ENCODE measurements at regions not wholly inside any gene's neighbourhood (a gene's known extent, or its start where the extent isn't known, plus 50 kb on each side); places are given as distances from the start of the nearest gene placed in this dataset.
"Not testable (repeated sequence)": the region's sequence is repeated elsewhere in the genome, so short reads cannot be mapped to it uniquely, and the experiment has no call there.

GRCh38 chr2:16066261-16067036 is 126.1 kb downstream of the MYCN start:
- Mint-ChIP-seq H3K9me3 (peaks cover 24% of the 10 kb centered on the region), H3K36me3 (ENCODE audit: low read depth) (peaks cover 5% of the 10 kb centered on the region), H3K4me1 (no peaks in the 10 kb centered on the region), H3K27me3 (no peaks in the 10 kb centered on the region), H3K4me3 (no peak overlapping the region), H3K27ac (no peak overlapping the region)
- ATAC-seq (no peak), DNase-seq (no peak)

GRCh38 chr2:16065272-16066069 is 125.1 kb downstream of the MYCN start:
- H3K27ac Mint-ChIP-seq; ATAC-seq; H3K27me3 Mint-ChIP-seq; H3K36me3 Mint-ChIP-seq (ENCODE audit: low read depth); H3K4me3 Mint-ChIP-seq; H3K4me1 Mint-ChIP-seq; DNase-seq: not testable (repeated sequence)
- peaks cover 28% of the 10 kb centered on the region for H3K9me3 Mint-ChIP-seq

DNA sequence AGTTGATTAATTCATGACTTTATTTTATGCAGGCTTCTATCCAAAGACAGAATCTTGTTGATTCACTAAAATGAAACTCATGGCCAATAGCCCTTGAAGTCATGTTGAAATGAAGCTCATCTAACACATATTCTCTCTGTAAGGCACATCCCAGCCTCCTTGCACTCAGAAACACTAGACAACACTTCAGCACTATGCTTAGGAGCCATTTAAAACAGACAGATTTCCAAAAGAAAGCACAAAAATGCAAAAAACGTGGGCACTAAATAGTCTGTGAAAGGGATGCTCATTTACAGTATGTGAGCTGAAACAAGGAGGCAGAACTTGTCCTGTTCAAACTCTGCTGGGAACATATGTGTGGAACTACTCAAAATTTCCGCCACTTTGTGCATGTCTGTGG is 124.4 kb downstream of the MYCN start:
- Mint-ChIP-seq H3K36me3 (ENCODE audit: low read depth) (peaks cover 5% of the 10 kb centered on the region), H3K4me1 (no peaks in the 10 kb centered on the region), H3K4me3 (no peak overlapping the region), H3K27me3 (no peaks in the 10 kb centered on the region), H3K9me3 (peaks cover 28% of the 10 kb centered on the region), H3K27ac (no peak overlapping the region)
- DNase-seq (no peak), ATAC-seq (no peak)

GRCh38 chr2:16063955-16064633 is 123.7 kb downstream of the MYCN start:
- Mint-ChIP-seq H3K4me1 (no peaks in the 10 kb centered on the region), H3K36me3 (ENCODE audit: low read depth) (peaks cover 5% of the 10 kb centered on the region), H3K27ac (no peak overlapping the region), H3K4me3 (no peak overlapping the region), H3K27me3 (no peaks in the 10 kb centered on the region), H3K9me3 (peaks cover 28% of the 10 kb centered on the region)
- no peak for DNase-seq
- no peak for ATAC-seq

DNA sequence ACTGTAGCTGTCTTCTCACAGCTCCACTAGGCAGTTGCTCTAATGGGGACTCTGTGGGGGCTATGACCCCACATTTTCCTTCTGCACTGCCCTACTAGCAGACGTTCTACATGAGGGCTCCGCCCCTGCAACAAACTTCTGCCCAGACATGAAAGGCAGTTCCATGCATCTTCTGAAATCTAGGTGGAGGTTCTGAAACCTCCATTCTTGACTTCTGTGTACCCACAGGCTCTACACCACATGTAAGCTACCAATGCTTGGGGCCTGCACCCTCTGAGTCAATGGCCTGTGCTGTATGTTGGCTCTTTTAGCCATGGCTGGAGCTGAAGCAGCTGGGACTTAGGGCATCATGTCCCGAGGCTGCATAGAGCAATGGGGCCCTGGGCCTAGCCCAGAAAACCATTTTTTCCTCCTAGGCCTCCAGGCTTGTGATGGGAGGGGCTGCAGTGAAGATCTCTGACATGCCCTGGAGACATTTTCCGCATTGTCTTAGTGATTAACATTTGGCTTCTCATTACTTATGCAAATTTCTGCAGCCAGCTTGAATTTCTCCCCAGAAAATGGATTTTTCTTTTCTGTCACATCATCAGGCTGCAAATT is 123.0 kb downstream of the MYCN start:
- Mint-ChIP-seq H3K36me3 (ENCODE audit: low read depth) (peaks cover 5% of the 10 kb centered on the region), H3K4me1 (no peaks in the 10 kb centered on the region), H3K27ac (no peak overlapping the region), H3K27me3 (no peaks in the 10 kb centered on the region), H3K4me3 (no peak overlapping the region), H3K9me3 (peaks cover 28% of the 10 kb centered on the region)
- DNase-seq (no peak), ATAC-seq (no peak)

GRCh38 chr2:16062471-16063250 is 122.3 kb downstream of the MYCN start:
- no peak for ATAC-seq
- no peak for DNase-seq
- Mint-ChIP-seq H3K9me3 (peaks cover 28% of the 10 kb centered on the region), H3K4me1 (no peaks in the 10 kb centered on the region), H3K4me3 (no peak overlapping the region), H3K27me3 (no peaks in the 10 kb centered on the region), H3K36me3 (ENCODE audit: low read depth) (peaks cover 5% of the 10 kb centered on the region), H3K27ac (no peak overlapping the region)

- Mint-ChIP-seq H3K4me3 (no peak overlapping the region), H3K4me1 (no peaks in the 10 kb centered on the region), H3K9me3 (peaks cover 32% of the 10 kb centered on the region), H3K36me3 (ENCODE audit: low read depth) (peaks cover 5% of the 10 kb centered on the region), H3K27ac (no peak overlapping the region), H3K27me3 (no peaks in the 10 kb centered on the region)
- ATAC-seq (no peak), DNase-seq (no peak)
These were observed 121.3 kb downstream of the MYCN start for GRCh38 chr2:16061441-16062217.

DNA sequence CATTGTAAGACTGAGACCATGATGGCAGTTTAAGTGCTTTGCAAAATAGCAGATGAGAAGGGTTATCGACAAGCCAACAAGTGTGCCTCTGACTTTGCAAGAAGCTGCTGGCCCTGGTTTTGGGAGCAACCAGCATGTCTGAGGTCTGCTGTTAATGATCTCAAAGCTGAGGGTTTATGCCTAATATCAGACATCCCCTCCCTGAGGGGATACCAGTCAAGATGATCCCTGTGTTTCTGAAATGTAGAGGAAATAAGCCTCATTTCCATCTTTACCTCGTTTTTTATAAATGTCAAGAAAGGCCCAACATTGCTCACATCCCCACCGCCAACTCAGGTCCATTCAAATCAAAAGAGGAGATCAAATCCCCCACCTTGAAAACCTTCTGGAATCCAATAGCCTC is 120.6 kb downstream of the MYCN start:
- no peak for DNase-seq
- Mint-ChIP-seq H3K27me3 (no peaks in the 10 kb centered on the region), H3K9me3 (peaks cover 32% of the 10 kb centered on the region), H3K4me1 (no peaks in the 10 kb centered on the region), H3K27ac (no peak overlapping the region), H3K36me3 (ENCODE audit: low read depth) (peaks cover 5% of the 10 kb centered on the region), H3K4me3 (no peak overlapping the region)
- ATAC-seq: no peak

- ATAC-seq: no peak
- H3K4me3 Mint-ChIP-seq: no peak overlapping the region
- no peaks in the 10 kb centered on the region for H3K4me1 Mint-ChIP-seq
- H3K9me3 Mint-ChIP-seq: peaks cover 32% of the 10 kb centered on the region
- no peak overlapping the region for H3K27ac Mint-ChIP-seq
- no peaks in the 10 kb centered on the region for H3K27me3 Mint-ChIP-seq
- no peak for DNase-seq
- H3K36me3 Mint-ChIP-seq (ENCODE audit: low read depth): peaks cover 5% of the 10 kb centered on the region
These were observed 120.0 kb downstream of the MYCN start for GRCh38 chr2:16060125-16060935.

DNA sequence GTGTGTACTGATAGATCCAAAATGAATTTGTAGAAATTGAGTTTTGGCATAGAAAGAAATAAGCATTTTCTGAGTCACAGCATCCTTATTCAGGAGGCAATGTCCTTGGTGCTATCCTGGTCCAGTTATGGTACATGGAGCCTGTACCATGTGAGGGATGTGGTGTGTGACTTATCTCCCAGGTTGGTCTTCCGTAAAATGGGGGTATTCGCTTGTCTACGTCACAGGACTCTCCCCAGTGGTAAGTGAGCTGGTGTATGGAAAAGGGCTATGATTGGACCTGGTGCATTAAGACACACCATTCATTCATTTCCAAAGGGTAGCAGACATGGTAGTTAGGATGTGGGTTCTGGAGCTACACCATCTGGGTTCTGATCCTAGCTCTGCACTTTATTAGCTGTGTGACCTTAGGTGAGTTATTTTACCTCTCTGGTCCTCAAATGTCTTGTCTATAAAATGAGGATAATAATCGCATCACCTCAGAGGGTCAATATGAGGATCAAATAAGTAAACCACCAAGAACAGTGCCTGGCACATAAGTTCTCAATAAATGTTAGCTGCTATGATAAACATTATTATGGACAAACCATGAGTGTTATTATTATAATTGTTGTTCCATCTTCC is 119.2 kb downstream of the MYCN start:
- H3K4me1 Mint-ChIP-seq: no peaks in the 10 kb centered on the region
- no peak overlapping the region for H3K27ac Mint-ChIP-seq
- no peak overlapping the region for H3K4me3 Mint-ChIP-seq
- DNase-seq (no peak), ATAC-seq (no peak)
- peaks cover 5% of the 10 kb centered on the region for H3K36me3 Mint-ChIP-seq (ENCODE audit: low read depth)
- H3K27me3 Mint-ChIP-seq: no peaks in the 10 kb centered on the region
- H3K9me3 Mint-ChIP-seq: peaks cover 27% of the 10 kb centered on the region

DNA sequence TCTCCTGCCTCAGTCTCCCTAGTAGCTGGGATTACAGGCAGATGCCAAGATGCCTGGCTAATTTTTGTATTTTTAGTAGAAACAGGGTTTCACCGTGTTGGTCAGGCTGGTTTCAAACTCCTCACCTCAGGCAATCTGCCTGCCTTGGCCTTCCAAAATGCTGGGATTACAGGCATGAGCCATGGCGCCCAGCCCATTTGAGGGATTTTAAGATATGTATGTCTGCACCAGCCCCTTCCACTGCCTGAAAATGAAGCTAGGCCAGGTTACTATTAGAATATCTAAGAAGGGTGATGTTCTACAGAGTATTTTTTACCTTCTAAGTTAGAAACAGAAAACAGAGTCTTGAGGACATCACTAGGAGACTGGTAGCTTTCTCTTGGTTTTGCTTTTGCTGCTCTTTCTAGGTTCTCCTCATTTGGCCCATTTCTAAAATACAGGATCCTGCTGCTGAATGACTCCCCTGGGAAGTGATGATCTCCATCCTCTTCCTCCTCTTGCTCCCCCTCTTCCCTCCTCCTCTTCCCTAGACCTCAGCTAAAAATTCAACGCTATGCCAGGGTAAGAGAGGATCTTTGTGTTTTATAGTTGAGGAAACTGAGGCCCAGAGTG is 118.5 kb downstream of the MYCN start:
- no peak for DNase-seq
- H3K27ac Mint-ChIP-seq: no peak overlapping the region
- H3K27me3 Mint-ChIP-seq: no peaks in the 10 kb centered on the region
- ATAC-seq: no peak
- H3K36me3 Mint-ChIP-seq (ENCODE audit: low read depth): peaks cover 2% of the 10 kb centered on the region
- peaks cover 21% of the 10 kb centered on the region for H3K9me3 Mint-ChIP-seq
- no peaks in the 10 kb centered on the region for H3K4me1 Mint-ChIP-seq
- H3K4me3 Mint-ChIP-seq: no peak overlapping the region

GRCh38 chr2:16058256-16058655 is 117.9 kb downstream of the MYCN start:
- no peaks in the 10 kb centered on the region for H3K36me3 Mint-ChIP-seq (ENCODE audit: low read depth)
- H3K9me3 Mint-ChIP-seq: peaks cover 19% of the 10 kb centered on the region
- DNase-seq (no peak), ATAC-seq (no peak)
- no peaks in the 10 kb centered on the region for H3K27me3 Mint-ChIP-seq
- no peaks in the 10 kb centered on the region for H3K4me1 Mint-ChIP-seq
- H3K27ac Mint-ChIP-seq: no peak overlapping the region
- no peak overlapping the region for H3K4me3 Mint-ChIP-seq

Data from activated naive CD8-positive, alpha-beta T cell treated with anti-CD3 and anti-CD28 coated beads, Interleukin-2, amount 50 U/mL, for 24 hours (primary cell).